ENCODE measurements at regions not wholly inside any gene's neighbourhood (a gene's known extent, or its start where the extent isn't known, plus 50 kb on each side); places are given as distances from the start of the nearest gene placed in this dataset.

DNA sequence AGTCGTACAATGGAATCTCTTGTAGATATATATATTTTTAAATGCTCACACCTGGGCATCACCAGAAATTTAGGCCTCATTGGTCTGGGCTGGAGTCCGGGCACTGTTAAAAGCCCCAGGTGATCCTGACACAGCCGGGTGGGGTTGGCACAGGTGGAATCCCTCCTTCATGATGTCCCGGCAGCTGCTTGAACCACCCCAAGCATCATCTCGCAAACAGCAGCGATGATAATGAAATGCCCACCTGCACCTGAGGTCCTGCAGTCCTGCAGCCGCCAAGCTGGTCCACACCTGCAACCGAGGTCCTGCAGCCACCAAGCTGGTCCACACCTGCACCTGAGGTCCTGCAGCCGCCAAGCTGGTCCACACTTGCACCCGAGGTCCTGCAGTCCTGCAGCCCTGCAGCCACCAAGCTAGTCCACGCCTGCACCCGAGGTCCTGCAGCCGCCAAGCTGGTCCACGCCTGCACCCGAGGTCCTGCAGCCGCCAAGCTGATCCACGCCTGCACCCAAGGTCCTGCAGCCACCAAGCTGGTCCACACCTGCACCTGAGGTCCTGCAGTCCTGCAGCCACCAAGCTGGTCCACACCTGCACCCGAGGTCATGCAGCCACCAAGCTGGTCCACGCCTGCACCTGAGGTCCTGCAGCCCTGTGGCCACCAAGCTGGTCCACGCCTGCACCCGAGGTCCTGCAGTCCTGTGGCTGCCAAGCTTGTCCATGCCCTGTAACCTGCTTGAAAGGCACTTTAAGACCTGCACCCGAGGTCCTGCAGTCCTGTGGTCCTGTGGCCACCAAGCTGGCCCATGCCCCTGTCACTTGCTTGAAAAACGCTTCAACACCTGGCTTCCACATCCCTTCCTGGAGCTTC is 261.2 kb downstream of the DLL1 start:
- Histone ChIP-seq H2BK120ac (replicated peaks; ENCODE audit: low read depth, low read length) (no peak overlapping the region), H4K20me1 (replicated peaks in 1 of 2; ENCODE audit: control insufficient read depth in 1 of 2, insufficient read depth in 2 of 2, low read length in 2 of 2) (no peaks in the 10 kb centered on the region), H3K4ac (replicated peaks; ENCODE audit: insufficient read length, low read depth, low read length) (no peak overlapping the region), H2BK15ac (ENCODE audit: low read length) (no peak overlapping the region), H2AK5ac (ENCODE audit: low read depth, low read length) (no peak overlapping the region), H3K56ac (replicated peaks; ENCODE audit: insufficient read length, low read depth, low read length) (no peak overlapping the region), H2AFZ (ENCODE audit: low read length) (no peak overlapping the region), H4K91ac (replicated peaks; ENCODE audit: insufficient read length, low read length) (peak overlapping the region; percentile 67), H3K79me1 (ENCODE audit: low read depth, low read length) (no peaks in the 10 kb centered on the region), H3K79me2 (ENCODE audit: control insufficient read depth in 1 of 2, insufficient read depth in 2 of 2, low read length in 2 of 2) (no peaks in the 10 kb centered on the region), H3K27ac (ENCODE audit: low read depth, low read length) (no peak overlapping the region), H2BK12ac (ENCODE audit: low read depth, low read length) (no peak overlapping the region; the same call in 1 of the 2 replicates), H3K18ac (ENCODE audit: extremely low read depth, low read length) (no peak overlapping the region; the same call in 1 of the 2 replicates), H2BK5ac (ENCODE audit: low read depth, low read length) (no peak overlapping the region), H3K9ac (replicated peaks in 1 of 4; ENCODE audit: extremely low read depth in 1 of 4, low read depth in 3 of 4, low read length in 3 of 4) (no peak overlapping the region), H4K5ac (ENCODE audit: insufficient read length, low read depth, low read length) (no peak overlapping the region), H3K36me3 (ENCODE audit: control insufficient read depth in 2 of 4, insufficient read depth in 4 of 4, low read length in 3 of 4) (no peaks in the 10 kb centered on the region), H3K4me2 (ENCODE audit: insufficient read depth in 1 of 2, low read depth in 2 of 2, low read length in 2 of 2) (no peak overlapping the region), H3K14ac (ENCODE audit: insufficient read length) (no peak overlapping the region), H2BK20ac (ENCODE audit: low read length) (no peak overlapping the region), H3K9me3 (ENCODE audit: insufficient read depth in 2 of 2, low read depth in 1 of 2, low read length in 1 of 2) (peaks cover 0 to 6% of the 10 kb centered on the region in 2 experiments; a peak in 2 of 4 replicates), H4K8ac (ENCODE audit: extremely low read depth, insufficient read depth, low read length) (no peak overlapping the region), H3K23ac (ENCODE audit: insufficient read length) (no peak overlapping the region), H3K4me3 (ENCODE audit: extremely low read depth in 1 of 4, insufficient read depth in 2 of 4, low read depth in 3 of 4, low read length in 4 of 4) (no peak overlapping the region), H3K4me1 (replicated peaks in 1 of 4; ENCODE audit: control insufficient read depth in 3 of 4, insufficient read depth in 4 of 4, low read length in 3 of 4) (peaks cover 0 to 9% (median 0%) of the 10 kb centered on the region in 4 experiments; a peak in 2 of 7 replicates), H3K27me3 (replicated peaks in 1 of 4; ENCODE audit: control insufficient read depth in 3 of 4, extremely low read depth in 1 of 4, insufficient read depth in 3 of 4, low read length in 3 of 4) (no peaks in the 10 kb centered on the region; a peak in 1 of 7 replicates), H3K23me2 (ENCODE audit: low read depth, low read length) (no peaks in the 10 kb centered on the region)
- FAIRE-seq (no peak), DNase-seq (ENCODE audit: low read depth in 1 of 2, low spot score in 2 of 2) (no peak)
- TF ChIP-seq, protein P1, sequence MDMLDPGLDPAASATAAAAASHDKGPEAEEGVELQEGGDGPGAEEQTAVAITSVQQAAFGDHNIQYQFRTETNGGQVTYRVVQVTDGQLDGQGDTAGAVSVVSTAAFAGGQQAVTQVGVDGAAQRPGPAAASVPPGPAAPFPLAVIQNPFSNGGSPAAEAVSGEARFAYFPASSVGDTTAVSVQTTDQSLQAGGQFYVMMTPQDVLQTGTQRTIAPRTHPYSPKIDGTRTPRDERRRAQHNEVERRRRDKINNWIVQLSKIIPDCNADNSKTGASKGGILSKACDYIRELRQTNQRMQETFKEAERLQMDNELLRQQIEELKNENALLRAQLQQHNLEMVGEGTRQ (IDR thresholded peaks at IDR 0.05; ENCODE audit: low read length): no peak
- no peak for TF ChIP-seq JUND (IDR thresholded peaks at IDR 0.05; ENCODE audit: low read length)
- no peak for TF ChIP-seq POU5F1 (IDR thresholded peaks at IDR 0.05; ENCODE audit: low read depth, low read length)
- no peak for TF ChIP-seq GABPA (IDR thresholded peaks at IDR 0.05; ENCODE audit: borderline replicate concordance, insufficient read depth, low read length)
- no peak for TF ChIP-seq CREB1 (IDR thresholded peaks at IDR 0.05)
- no peak for TF ChIP-seq BACH1 (IDR thresholded peaks at IDR 0.05; ENCODE audit: low read length)
- TF ChIP-seq HDAC6 (IDR thresholded peaks at IDR 0.05; ENCODE audit: low read depth, low read length): no peak
- CTCF ChIA-PET (ENCODE audit: partially characterized antibody): interaction anchor here (0.6 to 1.0 kb wide), 2 partner anchors 32 to 38 kb away, joined by 3 read pairs; no protein-coding TSS in a partner anchor
- WGBS, 2 experiments (ENCODE audit: extremely low coverage in 1 of 2, insufficient coverage in 1 of 2, insufficient read length in 1 of 2, insufficient replicate concordance in 2 of 2, low coverage in 1 of 2, low lambda C conversion rate in 2 of 2, missing lambda C conversion rate in 1 of 2): 79% methylated on average over 19 of the region's 23 CpGs; no CpG with 5 or more reads in 1 of the 2 experiments
- POLR2A ChIA-PET (ENCODE audit: partially characterized antibody): interaction anchor here (0.6 kb wide), 1 partner anchor 191 kb away, joined by 5 read pairs; no protein-coding TSS in a partner anchor

Data from H1 (cell line).